GM10248 (cell line): ENCODE measurements at regions not wholly inside any gene's neighbourhood (a gene's known extent, or its start where the extent isn't known, plus 50 kb on each side); places are given as distances from the start of the nearest gene placed in this dataset.

Experiments used
- CTCF ChIA-PET: fragments of 300-600 bp; sonication (Branson Sonifier 250); formaldehyde crosslinking; extraction: SDS; loops from one replicate; lab custom pipeline; 2021; ENCODE audit warnings: antibody characterized with exemption; lab: Yijun Ruan, JAX
- POLR2A ChIA-PET: fragments of 350-650 bp; sonication (Branson Sonifier 250); formaldehyde crosslinking; extraction: SDS; loops from one replicate; lab custom pipeline; 2020; ENCODE audit warnings: antibody characterized with exemption; lab: Yijun Ruan, JAX
- DNase-seq: peaks from one replicate; pipeline ENCODE4 v3.0.0; 2012; ENCODE audit errors: extremely low spot score
- TF ChIP-seq, protein P1 (sequence below): IDR thresholded peaks from 2 replicates; pipeline ENCODE4 v1.5.1; 2012; ENCODE audit warnings: mild to moderate bottlenecking, low read depth; ENCODE audit errors: extremely low read depth, missing control alignments, control extremely low read depth

DNA sequence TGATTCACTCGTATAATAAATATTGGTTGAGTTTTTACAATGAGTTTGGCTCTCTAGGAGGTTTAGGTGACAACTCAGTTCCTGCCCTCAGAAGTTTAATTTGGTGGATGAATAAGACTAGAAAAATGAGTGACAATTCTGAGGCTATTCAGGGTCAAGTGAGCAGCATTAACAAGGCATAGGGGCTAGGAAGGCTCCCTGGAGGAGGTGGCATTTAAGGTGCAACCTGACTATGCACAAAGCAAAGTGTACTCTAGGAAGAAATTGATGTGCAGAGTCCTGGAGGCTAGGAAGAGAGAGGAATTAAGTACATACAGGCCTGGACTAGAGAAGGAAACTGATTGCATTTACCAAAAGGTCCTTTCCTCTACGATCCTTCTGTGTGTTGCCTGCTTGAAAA is 440.3 kb downstream of the MED13L start:
- ChIA-PET CTCF (no interaction called here), POLR2A (no interaction called here)
- TF ChIP-seq, protein P1, sequence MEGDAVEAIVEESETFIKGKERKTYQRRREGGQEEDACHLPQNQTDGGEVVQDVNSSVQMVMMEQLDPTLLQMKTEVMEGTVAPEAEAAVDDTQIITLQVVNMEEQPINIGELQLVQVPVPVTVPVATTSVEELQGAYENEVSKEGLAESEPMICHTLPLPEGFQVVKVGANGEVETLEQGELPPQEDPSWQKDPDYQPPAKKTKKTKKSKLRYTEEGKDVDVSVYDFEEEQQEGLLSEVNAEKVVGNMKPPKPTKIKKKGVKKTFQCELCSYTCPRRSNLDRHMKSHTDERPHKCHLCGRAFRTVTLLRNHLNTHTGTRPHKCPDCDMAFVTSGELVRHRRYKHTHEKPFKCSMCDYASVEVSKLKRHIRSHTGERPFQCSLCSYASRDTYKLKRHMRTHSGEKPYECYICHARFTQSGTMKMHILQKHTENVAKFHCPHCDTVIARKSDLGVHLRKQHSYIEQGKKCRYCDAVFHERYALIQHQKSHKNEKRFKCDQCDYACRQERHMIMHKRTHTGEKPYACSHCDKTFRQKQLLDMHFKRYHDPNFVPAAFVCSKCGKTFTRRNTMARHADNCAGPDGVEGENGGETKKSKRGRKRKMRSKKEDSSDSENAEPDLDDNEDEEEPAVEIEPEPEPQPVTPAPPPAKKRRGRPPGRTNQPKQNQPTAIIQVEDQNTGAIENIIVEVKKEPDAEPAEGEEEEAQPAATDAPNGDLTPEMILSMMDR: no peak
- DNase-seq: no peak

DNA sequence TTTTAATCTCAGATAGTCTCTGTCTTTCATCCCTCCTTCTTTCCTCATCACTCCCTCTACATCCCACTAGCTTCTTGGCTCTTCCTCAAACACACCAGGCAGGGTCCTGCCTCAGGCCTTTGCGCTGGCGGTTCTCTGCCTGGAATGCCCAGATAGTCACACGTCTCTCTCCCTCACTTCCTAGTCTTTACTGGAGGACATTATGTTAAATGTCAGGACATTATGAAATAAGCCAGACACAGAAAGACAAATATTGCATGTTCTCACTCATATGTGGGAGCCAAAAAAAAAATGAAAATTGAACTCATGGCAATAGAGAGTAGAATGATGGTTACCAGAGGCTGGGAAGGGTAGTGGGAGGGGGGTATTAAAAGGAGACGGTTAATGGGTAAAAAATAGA is 442.0 kb downstream of the MED13L start:
- TF ChIP-seq, protein P1: no peak
- POLR2A ChIA-PET: no interaction called here
- CTCF ChIA-PET: no interaction called here
- no peak for DNase-seq

DNA sequence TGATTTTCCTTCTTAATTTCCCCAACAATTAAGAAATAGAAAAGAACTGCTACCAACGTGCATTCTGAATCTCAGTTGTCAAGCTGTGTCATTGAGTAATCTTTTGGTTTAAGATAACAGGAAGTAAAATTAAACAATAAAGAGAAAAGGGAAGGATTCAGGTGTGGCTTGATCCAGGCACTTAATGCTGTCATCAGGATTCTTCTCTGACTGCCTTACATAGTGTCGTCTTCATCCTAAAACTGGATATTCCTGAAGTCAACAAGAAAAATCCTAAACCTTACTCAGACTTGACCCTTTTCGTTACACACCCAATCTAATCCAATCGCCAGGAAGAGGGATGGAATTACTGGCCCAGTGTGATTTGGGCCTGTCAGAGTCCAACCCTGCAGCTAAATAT is 443.8 kb downstream of the MED13L start:
- POLR2A ChIA-PET: no interaction called here
- TF ChIP-seq, protein P1: no peak
- no peak for DNase-seq
- CTCF ChIA-PET: interaction anchor here (1.0 kb wide), 1 partner anchor 15 kb away, joined by 3 read pairs; no protein-coding TSS in a partner anchor

- CTCF ChIA-PET: no interaction called here
- TF ChIP-seq, protein P1: no peak
- DNase-seq: no peak
- POLR2A ChIA-PET: no interaction called here
These were observed 446.9 kb downstream of the MED13L start for GRCh38 chr12:115830633-115831032.

- ChIA-PET POLR2A (no interaction called here), CTCF (no interaction called here)
- TF ChIP-seq, protein P1: no peak
- no peak for DNase-seq
These were observed 447.4 kb downstream of the MED13L start for GRCh38 chr12:115830070-115830469.

DNA sequence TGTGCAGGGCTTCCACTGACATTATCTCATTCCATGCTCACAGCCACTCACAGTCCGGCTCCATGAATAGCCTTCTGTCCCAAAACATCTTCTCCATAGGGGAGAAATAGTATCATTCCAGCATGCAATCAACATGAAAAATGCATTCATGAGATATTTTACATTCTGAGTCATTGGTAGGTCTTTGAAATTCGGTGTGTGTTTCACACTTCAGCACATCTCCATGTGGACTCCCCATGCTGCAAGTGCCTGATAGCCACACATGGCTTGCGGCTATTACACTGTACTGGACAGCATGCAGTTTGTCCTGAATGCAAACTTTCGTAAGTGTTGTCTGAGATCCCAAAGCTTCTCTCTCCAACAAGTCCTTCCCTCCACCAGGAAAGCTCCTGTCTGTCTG is 449.3 kb downstream of the MED13L start:
- ChIA-PET POLR2A (no interaction called here), CTCF (interaction anchor here (1.1 kb wide), 1 partner anchor 11 kb away, joined by 4 read pairs; no protein-coding TSS in a partner anchor)
- TF ChIP-seq, protein P1: no peak
- no peak for DNase-seq
